ENCODE measurements at regions not wholly inside any gene's neighbourhood (a gene's known extent, or its start where the extent isn't known, plus 50 kb on each side); places are given as distances from the start of the nearest gene placed in this dataset.
A peak's percentile ranks its signal among the peaks of the same experiment; 100 is the strongest.

DNA sequence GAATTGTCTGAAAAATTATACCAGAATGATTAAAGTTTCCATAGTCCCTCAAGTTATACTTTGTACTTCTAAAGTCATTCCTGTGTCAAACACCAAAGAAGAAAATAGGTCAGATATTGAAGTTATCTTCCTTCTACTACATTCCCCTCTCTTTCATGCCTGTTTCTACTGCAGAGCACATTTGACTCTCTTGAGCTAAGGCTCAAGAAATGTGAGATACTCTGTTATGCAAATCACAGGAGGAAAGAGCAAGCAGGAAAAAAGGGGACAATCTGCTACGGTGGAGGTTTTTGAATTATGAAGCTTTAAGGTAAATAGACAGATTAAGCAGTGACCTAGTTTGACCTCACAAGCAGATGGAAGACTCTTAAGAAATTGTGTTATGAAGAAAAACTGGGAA is 198.9 kb upstream of the LDB2 start:
- DNase-seq: no peak

GRCh38 chr4:17096692-17097091 is 198.2 kb upstream of the LDB2 start:
- no peak for DNase-seq

DNA sequence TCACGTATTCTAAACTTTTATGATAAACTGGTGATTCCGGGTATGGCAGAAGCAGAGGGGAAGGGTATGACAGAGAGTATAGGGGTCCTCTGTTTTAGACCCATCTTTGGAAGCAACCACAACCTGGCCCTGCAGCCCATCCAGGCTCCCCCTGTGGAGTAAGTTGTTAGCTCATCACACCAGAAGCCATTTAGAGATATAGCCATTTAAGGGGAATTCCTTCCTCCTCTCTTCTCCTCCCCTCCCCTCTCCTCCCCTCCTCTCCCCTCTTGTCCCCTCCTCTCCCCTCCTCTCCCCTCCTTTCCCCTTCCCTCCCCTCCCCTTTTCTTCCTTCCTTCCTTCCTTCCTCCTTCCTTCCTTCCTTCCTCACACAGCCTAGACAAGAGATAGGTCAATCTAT is 197.3 kb upstream of the LDB2 start:
- no peak for DNase-seq

DNA sequence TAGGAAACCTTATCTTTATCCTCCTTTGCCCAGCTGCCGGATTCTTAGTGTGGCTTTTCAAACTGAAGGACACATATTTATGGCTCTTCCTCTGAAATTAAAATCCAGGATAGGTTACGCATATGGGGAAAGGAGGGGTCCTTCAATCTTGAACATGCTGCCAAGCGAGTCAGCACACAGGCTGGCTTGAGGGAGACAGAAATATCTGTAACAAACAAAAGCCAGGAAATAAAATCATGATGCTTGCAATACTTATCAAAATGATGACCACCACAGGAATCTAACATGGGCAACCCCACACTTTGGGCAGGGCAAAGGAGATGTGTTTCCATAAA is 196.4 kb upstream of the LDB2 start:
- peak; percentile 41 for DNase-seq

DNA sequence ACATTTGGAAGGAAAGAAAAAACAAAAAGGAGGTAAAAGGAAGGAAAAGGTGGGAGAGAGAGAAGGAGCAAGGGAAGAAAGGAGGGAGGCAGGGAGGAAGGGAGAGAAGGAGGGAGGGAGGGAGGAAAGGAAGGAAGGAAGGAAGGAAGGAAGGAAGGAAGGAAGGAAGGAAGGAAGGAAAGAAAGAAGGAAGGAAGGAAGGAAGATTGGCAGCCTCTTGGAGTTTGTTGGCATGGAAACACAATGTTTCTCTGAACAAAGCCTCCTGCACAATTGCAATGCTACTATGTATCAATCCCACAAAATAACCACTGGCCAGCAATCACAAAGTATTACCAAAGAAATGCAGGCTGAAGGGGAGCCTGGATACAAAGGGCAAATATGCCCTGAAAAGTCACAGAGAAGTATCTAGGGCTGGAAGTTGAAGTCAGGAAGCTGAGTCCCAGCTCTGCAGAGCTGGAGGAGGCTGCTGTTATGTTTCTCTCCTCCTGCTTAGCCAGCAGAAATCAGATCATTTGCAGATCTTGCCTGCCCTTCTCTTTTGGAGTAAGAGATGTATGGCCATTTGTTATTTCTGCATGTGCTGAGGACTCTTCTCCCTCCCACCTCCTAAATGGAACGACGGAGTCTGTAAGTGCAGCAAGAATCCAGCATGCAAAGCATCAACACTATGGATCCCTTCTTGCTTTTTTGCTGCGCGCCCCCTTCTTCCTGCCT is 195.9 kb upstream of the LDB2 start:
- no peak for DNase-seq

- DNase-seq: no peak
These were observed 195.0 kb upstream of the LDB2 start for GRCh38 chr4:17093481-17093880.

DNA sequence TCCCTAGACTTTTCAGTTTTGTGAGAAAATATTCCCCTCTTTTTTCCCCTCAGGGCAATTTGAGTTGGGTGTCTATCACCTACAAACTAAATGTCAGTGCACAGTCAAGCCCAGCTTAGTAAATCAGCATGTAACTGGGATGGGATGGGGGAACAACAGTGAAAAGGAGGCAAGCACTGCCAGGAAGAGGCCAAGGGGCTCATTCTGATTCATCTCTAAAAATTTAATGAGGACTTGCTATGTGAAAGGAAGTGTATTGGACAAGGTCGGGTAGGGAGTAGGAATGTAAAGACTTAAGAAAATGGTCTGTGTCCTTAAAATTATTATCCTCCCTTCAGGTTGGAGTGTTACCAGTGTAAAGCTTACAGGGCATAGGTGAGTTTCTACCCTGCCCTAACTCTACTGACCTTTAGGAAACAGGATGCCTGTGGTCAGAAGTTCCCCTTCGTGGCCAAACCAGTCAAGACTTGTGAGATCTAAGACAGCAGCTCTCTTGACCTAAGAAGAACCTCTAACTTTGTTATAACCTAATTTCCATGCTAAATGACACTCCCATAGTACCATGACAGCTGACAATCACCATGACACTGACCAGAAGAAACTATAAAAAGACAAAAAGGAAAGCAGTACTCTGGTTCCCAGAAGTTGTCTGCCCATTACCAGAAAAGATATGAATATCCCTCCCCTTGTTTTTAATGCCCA is 194.4 kb upstream of the LDB2 start:
- peak; percentile 36 for DNase-seq

DNA sequence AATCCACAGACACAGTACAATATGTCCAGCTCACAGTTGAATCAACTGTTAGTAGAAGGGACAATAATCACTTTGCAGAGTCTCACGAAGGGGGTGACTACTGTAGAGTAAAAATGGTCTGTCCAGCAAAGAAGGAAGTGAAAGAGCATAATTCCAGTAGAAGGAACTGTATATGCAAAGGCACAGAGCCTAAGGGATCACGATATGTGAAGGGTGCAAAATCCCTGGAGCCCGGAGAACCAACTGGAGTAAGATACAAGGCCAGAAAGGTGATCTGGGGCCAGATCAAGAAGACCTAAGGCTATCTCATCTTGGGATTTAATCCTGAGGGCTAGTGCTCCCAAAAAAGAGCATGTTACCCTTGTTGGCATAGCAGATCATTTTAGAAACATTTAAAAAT is 192.7 kb upstream of the LDB2 start:
- no peak for DNase-seq

GRCh38 chr4:17090063-17090462 is 191.6 kb upstream of the LDB2 start:
- DNase-seq: no peak

DNA sequence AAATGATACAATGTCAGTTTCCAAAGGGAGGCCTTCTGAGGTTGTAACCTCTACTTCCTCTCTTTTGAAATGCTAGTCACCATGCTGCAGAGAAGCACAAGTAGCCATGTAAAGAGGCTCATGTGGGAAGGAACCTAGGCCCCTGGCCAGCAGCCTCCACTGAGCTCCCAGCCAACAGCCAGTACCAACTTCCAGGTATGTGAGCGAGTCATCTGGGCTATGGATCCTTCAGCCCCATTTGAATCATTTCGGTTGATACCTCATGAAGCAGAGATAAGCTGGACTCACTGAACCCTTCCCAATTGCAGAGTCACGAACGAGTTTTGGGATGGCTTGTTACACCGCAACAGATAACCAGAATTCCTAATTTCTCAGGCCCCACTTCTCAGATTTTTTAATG is 187.0 kb upstream of the LDB2 start:
- no peak for DNase-seq

GRCh38 chr4:17082186-17082585 is 183.7 kb upstream of the LDB2 start:
- DNase-seq: peak; percentile 81

DNA sequence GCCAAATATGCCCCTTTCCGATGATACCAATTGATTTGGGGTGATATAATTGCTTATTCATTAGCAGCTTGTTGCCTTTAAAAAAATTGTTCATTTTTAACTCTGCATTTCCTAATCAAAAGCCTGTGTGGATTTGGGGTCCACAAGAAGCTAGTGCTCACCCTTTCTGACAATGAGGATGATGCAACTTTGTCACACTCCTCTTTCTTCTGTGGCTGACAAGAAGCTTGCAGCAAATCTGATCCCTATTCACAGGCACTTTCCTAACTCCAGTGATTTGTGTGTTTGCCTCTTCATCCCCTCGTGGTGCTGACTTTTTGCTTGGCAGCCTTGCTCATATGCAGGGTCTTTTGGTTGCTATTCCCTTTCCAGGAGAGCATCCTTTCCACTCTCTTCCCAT is 182.7 kb upstream of the LDB2 start:
- DNase-seq: no peak

GRCh38 chr4:17077105-17077504 is 178.7 kb upstream of the LDB2 start:
- DNase-seq: no peak

DNA sequence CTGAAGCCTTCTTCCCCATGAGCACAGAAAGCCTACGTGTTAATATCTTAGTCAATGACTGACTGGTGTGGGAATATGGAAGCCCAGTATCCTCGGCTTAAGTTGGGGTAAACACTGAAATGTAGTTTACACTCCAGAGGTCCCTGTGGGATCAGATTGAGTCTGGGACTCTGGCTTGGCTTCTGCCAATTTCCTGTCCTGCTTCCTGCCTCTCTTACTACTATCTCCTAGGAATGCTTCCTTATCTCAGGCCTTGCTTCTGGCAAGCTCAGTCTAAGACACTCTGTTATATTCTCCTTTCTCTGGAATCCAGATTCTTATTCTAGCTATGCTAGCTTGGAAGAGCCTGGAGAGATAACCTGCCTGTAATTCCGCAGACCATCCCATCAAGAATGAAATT is 174.0 kb upstream of the LDB2 start:
- DNase-seq: no peak

DNA sequence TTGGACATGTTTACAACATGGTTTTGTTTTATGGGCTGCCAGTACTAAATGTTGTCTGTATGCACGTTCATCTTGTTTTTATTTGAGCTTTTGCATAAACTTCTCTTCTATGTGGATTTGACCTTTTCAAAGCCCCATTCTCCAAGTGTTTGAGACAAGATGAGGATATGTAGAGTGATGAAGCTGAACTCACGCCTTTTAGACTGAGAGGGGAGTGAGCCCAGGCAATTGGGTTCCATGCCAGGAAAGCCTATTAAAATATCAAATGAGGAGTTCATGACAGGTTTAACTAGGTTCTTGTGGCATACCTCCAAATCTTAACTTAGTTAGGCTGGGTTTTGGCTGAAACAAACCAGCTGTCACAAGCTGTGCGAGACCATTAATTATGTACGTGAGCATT is 170.4 kb upstream of the LDB2 start:
- peak; percentile 54 for DNase-seq

- peak; percentile 61 for DNase-seq
These were observed 169.9 kb upstream of the LDB2 start for GRCh38 chr4:17068392-17068791.

GRCh38 chr4:17066972-17067371 is 168.5 kb upstream of the LDB2 start:
- DNase-seq: peak; percentile 93

GRCh38 chr4:17066236-17066635 is 167.8 kb upstream of the LDB2 start:
- DNase-seq: peak; percentile 41

DNA sequence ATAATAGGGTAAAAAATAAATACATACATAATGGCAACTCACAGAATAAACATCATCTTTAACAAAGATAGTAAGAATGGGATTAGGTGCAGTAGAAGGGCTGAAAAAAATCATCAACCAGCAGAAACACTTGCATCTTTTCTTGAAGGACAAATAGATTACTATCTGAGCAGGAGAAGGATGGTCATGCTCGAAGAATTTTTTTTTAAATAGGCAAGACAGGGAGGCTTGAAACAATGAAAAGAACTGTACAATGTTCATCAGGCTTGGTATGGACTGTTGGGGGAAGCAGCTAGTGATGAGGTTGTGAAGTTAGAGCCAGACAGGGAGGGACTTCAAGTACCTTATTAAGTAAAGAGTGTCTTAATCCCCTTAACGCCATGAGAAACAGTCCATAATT is 167.4 kb upstream of the LDB2 start:
- peak; percentile 82 for DNase-seq

- DNase-seq: no peak
These were observed 166.5 kb upstream of the LDB2 start for GRCh38 chr4:17064959-17065358.

GRCh38 chr4:17063888-17064287 is 165.4 kb upstream of the LDB2 start:
- DNase-seq: peak; percentile 90

- DNase-seq: no peak
These were observed 161.8 kb upstream of the LDB2 start for GRCh38 chr4:17060230-17060629.

DNA sequence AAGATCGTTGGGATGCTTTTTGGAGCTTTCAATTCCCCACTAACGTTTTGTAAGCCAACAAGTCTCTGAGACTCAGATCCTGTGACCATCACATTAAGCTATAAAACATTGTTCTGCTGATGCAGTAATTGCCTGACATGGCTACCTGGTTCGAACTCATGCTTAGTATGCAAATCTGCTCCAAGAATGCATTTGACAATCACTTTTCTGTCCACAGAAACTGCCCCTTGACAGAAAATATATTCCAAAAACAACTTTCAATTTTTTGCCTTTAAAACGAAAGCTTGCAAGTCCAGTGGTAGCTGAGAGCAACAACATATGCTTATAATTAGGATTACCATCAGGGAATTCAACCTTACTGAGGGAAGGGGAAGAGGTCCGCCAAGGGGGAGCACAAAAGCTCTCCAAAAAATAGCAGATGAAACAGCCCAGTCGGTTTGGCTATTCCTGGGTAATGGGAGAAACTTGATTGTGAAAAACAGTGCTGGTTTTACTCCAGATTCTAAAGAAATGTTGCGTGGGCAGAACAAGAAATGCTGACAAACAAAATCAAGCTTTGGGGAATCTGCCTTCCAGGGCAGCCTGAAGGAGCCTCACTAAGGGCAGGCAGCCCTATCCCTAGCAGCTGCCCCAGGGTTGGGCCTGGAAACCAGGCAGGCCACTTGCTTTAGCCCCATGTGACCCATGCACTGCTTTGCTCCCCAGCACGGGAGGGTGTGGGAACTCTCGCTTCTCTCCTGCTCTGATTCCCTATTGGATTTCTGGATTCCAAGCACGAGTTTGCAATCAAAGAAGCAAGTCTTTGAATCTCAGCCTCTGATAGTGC is 160.7 kb upstream of the LDB2 start:
- DNase-seq: peak; percentile 76

DNA sequence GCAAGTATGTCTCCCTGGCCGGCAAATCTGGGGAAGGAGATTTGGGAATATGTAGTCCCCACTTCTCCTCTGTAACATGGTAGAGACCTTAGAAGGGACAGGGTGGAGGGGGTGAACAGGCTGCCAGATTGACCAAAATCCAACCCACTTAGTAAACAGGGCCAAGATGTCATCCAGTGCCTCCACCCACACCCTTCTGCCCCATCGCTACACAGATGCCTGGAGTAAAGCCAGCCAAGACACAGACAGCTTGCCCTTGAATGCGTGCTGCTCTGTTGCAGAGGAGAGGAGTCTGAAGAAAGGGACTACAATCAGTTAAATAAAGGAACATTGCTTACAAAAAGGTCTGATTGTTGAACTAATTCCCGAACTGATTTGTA is 160.1 kb upstream of the LDB2 start:
- DNase-seq: peak; percentile 61

All from fibroblast of skin of abdomen (primary cell).